ENCODE measurements at regions not wholly inside any gene's neighbourhood (a gene's known extent, or its start where the extent isn't known, plus 50 kb on each side); places are given as distances from the start of the nearest gene placed in this dataset.

DNA sequence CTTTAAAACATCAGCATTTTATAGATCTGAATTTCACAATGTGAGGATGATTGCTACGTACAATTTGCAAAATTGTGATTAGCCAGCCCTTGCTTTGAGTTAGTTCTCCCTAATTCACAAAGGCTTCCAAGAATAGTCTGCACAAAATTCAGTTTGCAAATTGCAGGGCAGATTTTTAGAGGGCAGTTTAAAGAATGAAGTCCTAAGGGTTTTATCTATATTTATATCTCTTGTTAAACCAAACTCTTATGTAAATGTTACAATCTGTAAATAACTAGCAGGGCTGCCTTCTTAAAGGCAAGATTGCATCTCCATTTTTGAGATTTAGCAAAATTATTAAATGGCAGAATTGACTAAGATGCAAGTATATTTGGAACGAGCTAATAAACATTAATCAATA lies 52.8 kb upstream of the ZNF536 start:
- TF ChIP-seq GATA2 (IDR thresholded peaks at IDR 0.05; ENCODE audit: low read depth, low read length) (no peak), GATA3 (IDR thresholded peaks at IDR 0.05; ENCODE audit: low read depth, low read length) (no peak)

Measured in SH-SY5Y (cell line).